Loucy (cell line): ENCODE measurements at regions not wholly inside any gene's neighbourhood (a gene's known extent, or its start where the extent isn't known, plus 50 kb on each side); places are given as distances from the start of the nearest gene placed in this dataset.

Experiments
- EZH2phosphoT487 ChIP-seq: fragments of 200-600 bp; IDR thresholded peaks from 2 replicates; pipeline ENCODE4 v1.6.1; 2018; ENCODE audit warnings: antibody characterized with exemption, mild to moderate bottlenecking, moderate library complexity, borderline replicate concordance
- TF ChIP-seq, protein P1 (sequence below): fragments of 200-600 bp; sonication (generic); conservative IDR thresholded peaks from 2 replicates; pipeline ENCODE4 v1.5.1; 2014; ENCODE audit warnings: mild to moderate bottlenecking, antibody characterized with exemption, low read length

DNA sequence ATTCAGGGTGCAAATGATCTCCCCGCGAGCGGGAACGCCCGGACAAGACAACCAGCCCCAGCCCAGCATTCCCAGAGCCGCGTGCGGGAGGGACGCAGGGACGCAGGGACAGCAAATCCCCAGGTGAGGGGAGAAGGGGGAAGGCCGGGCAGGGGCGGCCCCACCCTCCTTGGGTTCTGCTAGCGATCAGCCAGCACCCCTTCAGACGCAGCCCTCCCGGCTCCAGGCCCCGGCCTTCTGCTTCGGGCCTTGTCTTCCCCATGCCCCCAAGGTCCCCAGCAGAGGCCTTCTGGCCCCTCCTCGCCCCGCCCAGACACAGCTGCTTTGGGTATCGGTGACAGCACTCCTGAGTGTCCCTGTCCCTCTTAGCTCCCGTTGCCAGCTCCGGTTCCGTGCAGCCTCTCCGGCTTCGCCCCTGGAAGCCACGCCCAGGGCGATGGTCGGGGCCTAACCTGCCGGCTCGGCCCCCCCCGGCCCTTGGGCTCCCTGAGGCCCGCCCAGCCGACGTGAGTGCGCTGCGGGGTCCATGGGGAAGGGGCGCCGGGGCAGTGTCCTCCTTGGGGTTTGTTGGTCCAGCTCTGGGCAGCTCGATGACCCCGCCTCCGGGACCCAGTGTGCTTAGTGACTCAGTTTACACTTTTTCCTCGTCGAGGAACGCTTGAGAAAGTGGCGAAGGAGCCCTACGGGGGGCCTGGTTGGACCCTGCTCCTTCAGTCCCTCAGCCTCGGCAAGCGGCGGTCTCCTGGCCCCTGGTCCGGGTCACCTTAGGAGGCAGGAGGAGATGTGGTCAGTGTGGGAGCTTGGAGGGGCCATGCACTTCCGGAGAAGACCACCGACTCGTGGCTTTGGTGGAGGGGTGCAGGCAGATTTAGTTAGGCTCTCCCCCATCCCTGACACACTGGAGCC lies 50.5 kb upstream of the AMZ2 start:
- TF ChIP-seq, protein P1, sequence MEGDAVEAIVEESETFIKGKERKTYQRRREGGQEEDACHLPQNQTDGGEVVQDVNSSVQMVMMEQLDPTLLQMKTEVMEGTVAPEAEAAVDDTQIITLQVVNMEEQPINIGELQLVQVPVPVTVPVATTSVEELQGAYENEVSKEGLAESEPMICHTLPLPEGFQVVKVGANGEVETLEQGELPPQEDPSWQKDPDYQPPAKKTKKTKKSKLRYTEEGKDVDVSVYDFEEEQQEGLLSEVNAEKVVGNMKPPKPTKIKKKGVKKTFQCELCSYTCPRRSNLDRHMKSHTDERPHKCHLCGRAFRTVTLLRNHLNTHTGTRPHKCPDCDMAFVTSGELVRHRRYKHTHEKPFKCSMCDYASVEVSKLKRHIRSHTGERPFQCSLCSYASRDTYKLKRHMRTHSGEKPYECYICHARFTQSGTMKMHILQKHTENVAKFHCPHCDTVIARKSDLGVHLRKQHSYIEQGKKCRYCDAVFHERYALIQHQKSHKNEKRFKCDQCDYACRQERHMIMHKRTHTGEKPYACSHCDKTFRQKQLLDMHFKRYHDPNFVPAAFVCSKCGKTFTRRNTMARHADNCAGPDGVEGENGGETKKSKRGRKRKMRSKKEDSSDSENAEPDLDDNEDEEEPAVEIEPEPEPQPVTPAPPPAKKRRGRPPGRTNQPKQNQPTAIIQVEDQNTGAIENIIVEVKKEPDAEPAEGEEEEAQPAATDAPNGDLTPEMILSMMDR, result no peak
- TF ChIP-seq EZH2phosphoT487, result no peak
